Thoracic aorta (tissue), 2 donors: ENCODE measurements at regions not wholly inside any gene's neighbourhood (a gene's known extent, or its start where the extent isn't known, plus 50 kb on each side); places are given as distances from the start of the nearest gene placed in this dataset.
A peak's percentile ranks its signal among the peaks of the same experiment; 100 is the strongest.

Experiments used
- ATAC-seq: fragments of 150-250 bp; one replicate; pipeline ENCODE4 v1.8.0; 2017; ENCODE audit warnings: low read depth; ENCODE audit not compliant: insufficient number of reproducible peaks, low FRiP score
- DNase-seq: peaks from one replicate; pipeline ENCODE4 v3.0.0-alpha.2; 2020; ENCODE audit warnings: low spot score
- H3K27ac ChIP-seq, 2 donors: fragments of 200-600 bp; sonication (generic); 1 replicate in 1 of 2; 2 replicates in 1 of 2; pipeline ENCODE4 v1.5.1; 2016; ENCODE audit warnings: mild to moderate bottlenecking in 2 of 2, moderate library complexity in 2 of 2
- H3K27me3 ChIP-seq: fragments of 200-600 bp; sonication (generic); replicated peaks from 2 replicates; pipeline ENCODE4 v1.6.0; 2016; ENCODE audit warnings: mild to moderate bottlenecking; ENCODE audit not compliant: insufficient read depth
- H3K36me3 ChIP-seq: fragments of 200-600 bp; sonication (generic); one replicate; pipeline ENCODE4 v1.5.1; 2016
- H3K4me1 ChIP-seq, 2 donors: fragments of 200-600 bp; sonication (generic); 1 replicate in 1 of 2; 2 replicates in 1 of 2; pipeline versions ENCODE4 v1.5.1 to v1.6.0; 2016; ENCODE audit warnings: low read depth in 2 of 2, mild to moderate bottlenecking in 1 of 2; ENCODE audit not compliant: control insufficient read depth in 1 of 2
- H3K4me3 ChIP-seq: fragments of 200-600 bp; sonication (generic); 2 replicates; pipeline ENCODE4 v1.5.1; 2016; ENCODE audit warnings: mild to moderate bottlenecking
- H3K9me3 ChIP-seq: fragments of 200-600 bp; sonication (generic); 2 replicates; pipeline ENCODE4 v1.5.1; 2016
- CTCF ChIP-seq: fragments of 200-600 bp; sonication (generic); IDR thresholded peaks from one replicate; pipeline ENCODE4 v1.5.1; 2019; ENCODE audit warnings: antibody characterized with exemption

- Histone ChIP-seq H3K27me3 (no peaks in the 10 kb centered on the region), H3K36me3 (no peaks in the 10 kb centered on the region), H3K9me3 (no peaks in the 10 kb centered on the region), H3K4me1 (no peaks in the 10 kb centered on the region), H3K4me3 (no peak overlapping the region), H3K27ac (no peak overlapping the region)
- no peak for TF ChIP-seq CTCF
- ATAC-seq: no peak
- no peak for DNase-seq
Measured at GRCh38 chrX:111007238-111007637, 88.8 kb upstream of the PAK3 start.

- DNase-seq: no peak
- ATAC-seq: no peak
- Histone ChIP-seq H3K4me1 (no peaks in the 10 kb centered on the region), H3K27ac (no peak overlapping the region), H3K4me3 (no peak overlapping the region), H3K36me3 (no peaks in the 10 kb centered on the region), H3K27me3 (no peaks in the 10 kb centered on the region), H3K9me3 (no peaks in the 10 kb centered on the region)
- no peak for TF ChIP-seq CTCF
Measured at GRCh38 chrX:111006116-111006515, 89.9 kb upstream of the PAK3 start.

GRCh38 chrX:111005166-111005565, 90.8 kb upstream of the PAK3 start:
- no peak for TF ChIP-seq CTCF
- DNase-seq (no peak), ATAC-seq (no peak)
- H3K4me3 ChIP-seq: no peak overlapping the region
- H3K4me1 ChIP-seq: no peaks in the 10 kb centered on the region
- H3K27ac ChIP-seq: no peak overlapping the region
- no peaks in the 10 kb centered on the region for H3K9me3 ChIP-seq
- no peaks in the 10 kb centered on the region for H3K27me3 ChIP-seq
- no peaks in the 10 kb centered on the region for H3K36me3 ChIP-seq

- ATAC-seq (no peak), DNase-seq (no peak)
- Histone ChIP-seq H3K9me3 (no peaks in the 10 kb centered on the region), H3K4me1 (no peaks in the 10 kb centered on the region), H3K4me3 (no peak overlapping the region), H3K27ac (no peak overlapping the region), H3K36me3 (no peaks in the 10 kb centered on the region), H3K27me3 (no peaks in the 10 kb centered on the region)
- no peak for TF ChIP-seq CTCF
Measured at GRCh38 chrX:111003118-111003517, 92.9 kb upstream of the PAK3 start.

GRCh38 chrX:110992611-110993010, 103.4 kb upstream of the PAK3 start:
- no peaks in the 10 kb centered on the region for H3K27me3 ChIP-seq
- no peaks in the 10 kb centered on the region for H3K9me3 ChIP-seq
- H3K4me3 ChIP-seq: no peak overlapping the region
- no peak for DNase-seq
- H3K36me3 ChIP-seq: no peaks in the 10 kb centered on the region
- no peak overlapping the region for H3K27ac ChIP-seq
- H3K4me1 ChIP-seq: no peaks in the 10 kb centered on the region
- no peak for ATAC-seq
- peak; percentile 26 for TF ChIP-seq CTCF
